ENCODE measurements at regions not wholly inside any gene's neighbourhood (a gene's known extent, or its start where the extent isn't known, plus 50 kb on each side); places are given as distances from the start of the nearest gene placed in this dataset.

GRCh38 chr21:35838987-35839763, 221.2 kb downstream of the SETD4 start:
- FAIRE-seq (no peak), DNase-seq (ENCODE audit: insufficient read length, low spot score) (no peak)
- TF ChIP-seq POLR2A (IDR thresholded peaks at IDR 0.05; ENCODE audit: low read depth, low read length) = no peak

DNA sequence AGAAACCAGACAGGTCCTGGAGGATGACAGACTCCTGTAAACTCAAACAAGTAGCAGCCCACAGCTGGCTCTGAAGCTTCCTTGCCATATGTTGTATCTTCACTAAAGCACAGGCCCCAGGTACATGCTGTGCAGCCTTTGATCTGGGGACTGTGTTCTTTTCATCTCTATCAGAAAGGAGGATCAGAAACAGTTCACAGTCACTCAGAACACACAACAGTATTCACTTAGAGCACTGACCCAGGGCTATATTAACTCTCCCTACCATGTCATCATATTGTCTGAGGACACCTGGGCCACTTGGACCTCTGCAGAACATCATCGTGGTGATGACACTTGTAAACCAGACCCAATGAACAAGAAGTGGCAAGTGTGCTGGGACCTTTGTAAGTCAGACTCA, 222.0 kb downstream of the SETD4 start:
- DNase-seq (ENCODE audit: insufficient read length, low spot score) (no peak), FAIRE-seq (no peak)
- no peak for TF ChIP-seq POLR2A (IDR thresholded peaks at IDR 0.05; ENCODE audit: low read depth, low read length)

GRCh38 chr21:35833991-35834390, 226.3 kb downstream of the SETD4 start:
- no peak for FAIRE-seq
- no peak for TF ChIP-seq POLR2A (IDR thresholded peaks at IDR 0.05; ENCODE audit: low read depth, low read length)

GRCh38 chr21:35833388-35833787, 226.9 kb downstream of the SETD4 start:
- FAIRE-seq (no peak), DNase-seq (ENCODE audit: insufficient read length, low spot score) (no peak)
- no peak for TF ChIP-seq POLR2A (IDR thresholded peaks at IDR 0.05; ENCODE audit: low read depth, low read length)

More at GRCh38 chr21:35833991-35834390, 226.3 kb downstream of the SETD4 start:
- no peak for DNase-seq (ENCODE audit: insufficient read length, low spot score)

- DNase-seq (ENCODE audit: insufficient read length, low spot score) (no peak), FAIRE-seq (no peak)
- TF ChIP-seq POLR2A (IDR thresholded peaks at IDR 0.05; ENCODE audit: low read depth, low read length) = no peak
Measured at GRCh38 chr21:35831230-35831629, 229.1 kb downstream of the SETD4 start.

DNA sequence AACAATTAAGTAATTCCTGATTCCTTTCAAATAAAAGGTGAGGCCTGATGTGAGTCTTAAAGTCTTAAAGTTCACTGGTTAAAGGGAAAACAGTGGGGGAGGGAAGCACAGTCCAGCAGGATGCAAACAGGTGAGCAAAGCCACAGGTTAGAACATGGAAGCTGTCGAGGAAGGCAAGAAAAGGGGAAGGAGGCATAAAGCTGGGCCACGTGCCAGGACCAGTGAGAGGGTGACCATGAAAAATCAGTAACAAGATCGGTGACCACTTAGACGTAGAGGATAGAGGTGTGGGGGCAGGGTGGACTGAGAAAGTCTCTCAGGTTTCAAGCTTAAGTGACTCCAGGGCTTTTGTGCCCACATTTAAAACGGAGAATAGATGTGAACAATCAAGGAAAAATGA, 231.3 kb downstream of the SETD4 start:
- TF ChIP-seq POLR2A (IDR thresholded peaks at IDR 0.05; ENCODE audit: low read depth, low read length) = no peak
- no peak for FAIRE-seq
- DNase-seq (ENCODE audit: insufficient read length, low spot score) = no peak

DNA sequence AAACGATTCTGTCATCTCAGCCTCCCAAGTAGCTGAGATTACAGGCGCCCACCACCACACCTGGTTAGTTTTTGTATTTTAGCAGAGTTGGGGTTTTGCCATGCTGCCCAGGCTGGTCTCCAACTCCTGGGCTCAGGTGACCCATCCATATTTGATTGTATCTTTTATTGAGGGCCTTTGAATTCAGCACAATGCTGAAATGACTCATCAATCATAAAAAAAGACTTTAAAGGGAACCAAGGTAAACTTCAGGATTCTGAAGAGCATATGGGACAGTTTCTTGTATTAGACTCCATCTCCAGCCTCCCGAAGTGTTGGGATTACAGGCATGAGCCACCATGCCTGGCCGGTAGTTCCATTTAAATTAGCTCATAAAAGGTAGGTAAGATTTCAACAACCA, 232.2 kb downstream of the SETD4 start:
- FAIRE-seq (no peak), DNase-seq (ENCODE audit: insufficient read length, low spot score) (no peak)
- no peak for TF ChIP-seq POLR2A (IDR thresholded peaks at IDR 0.05; ENCODE audit: low read depth, low read length)

DNA sequence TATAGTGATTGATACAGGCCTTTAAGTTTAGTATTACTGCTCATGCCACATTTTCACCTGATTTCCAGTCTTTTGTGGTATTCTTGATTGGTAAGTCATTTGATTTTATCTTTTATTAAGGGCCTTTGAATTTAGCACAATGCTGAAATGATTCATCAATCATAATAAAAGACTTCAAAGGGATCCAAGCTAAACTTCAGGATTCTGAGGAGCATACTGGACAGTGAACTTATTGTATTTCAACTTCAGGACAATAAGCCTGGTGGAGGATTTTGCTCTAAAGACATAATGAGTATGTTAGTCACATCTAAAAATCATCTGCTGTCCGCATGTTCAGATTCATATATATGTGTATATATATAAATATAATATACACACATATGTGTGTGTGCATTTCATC, 233.3 kb downstream of the SETD4 start:
- TF ChIP-seq POLR2A (IDR thresholded peaks at IDR 0.05; ENCODE audit: low read depth, low read length) = no peak
- FAIRE-seq (no peak), DNase-seq (ENCODE audit: insufficient read length, low spot score) (no peak)

DNA sequence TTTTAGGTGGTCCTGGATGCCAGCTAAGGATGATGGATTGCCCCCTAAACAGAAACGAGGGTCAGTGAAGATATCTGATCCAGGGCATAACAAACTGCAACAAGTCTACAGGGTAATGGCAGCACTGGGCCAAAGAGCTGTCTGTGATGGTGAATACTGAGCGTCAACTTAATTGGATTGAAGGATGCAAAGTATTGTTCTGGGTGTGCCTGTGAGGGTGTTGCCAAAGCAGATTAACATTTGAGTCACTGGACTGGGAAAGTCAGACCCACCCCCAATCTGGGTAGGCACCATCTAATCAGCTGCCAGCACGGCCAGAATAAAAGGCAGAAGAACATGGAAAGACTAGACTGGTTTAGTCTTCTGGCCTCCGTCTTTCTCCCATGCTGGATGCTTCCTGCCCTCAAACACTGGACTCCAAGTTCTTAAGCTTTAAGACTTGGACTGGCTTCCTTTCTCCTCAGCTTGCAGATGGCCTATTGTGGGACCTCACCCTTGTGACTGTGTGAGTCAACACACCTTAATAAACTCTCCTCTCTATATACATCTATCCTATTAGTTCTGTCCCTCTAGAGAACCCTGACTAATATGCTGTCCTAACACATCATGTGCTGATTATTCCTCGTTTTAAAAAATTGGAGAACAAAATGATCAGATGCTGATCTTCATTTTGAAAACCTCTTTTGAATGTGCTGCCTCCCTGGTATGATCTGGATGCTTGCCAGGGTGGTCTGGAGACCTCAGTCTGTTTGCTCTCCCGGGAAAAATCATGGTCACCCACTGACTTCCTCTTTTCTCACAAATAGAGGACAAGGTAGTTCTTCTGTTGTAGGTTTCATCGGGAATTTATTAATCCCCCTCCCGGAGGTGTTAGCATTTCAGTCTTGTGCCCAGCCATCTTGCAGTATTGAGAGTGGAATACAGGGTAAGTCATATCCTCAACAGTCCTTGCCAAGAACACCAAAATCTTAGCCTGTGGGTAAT, 234.7 kb downstream of the SETD4 start:
- FAIRE-seq = no peak
- TF ChIP-seq POLR2A (IDR thresholded peaks at IDR 0.05; ENCODE audit: low read depth, low read length) = no peak
- no peak for DNase-seq (ENCODE audit: insufficient read length, low spot score)

DNA sequence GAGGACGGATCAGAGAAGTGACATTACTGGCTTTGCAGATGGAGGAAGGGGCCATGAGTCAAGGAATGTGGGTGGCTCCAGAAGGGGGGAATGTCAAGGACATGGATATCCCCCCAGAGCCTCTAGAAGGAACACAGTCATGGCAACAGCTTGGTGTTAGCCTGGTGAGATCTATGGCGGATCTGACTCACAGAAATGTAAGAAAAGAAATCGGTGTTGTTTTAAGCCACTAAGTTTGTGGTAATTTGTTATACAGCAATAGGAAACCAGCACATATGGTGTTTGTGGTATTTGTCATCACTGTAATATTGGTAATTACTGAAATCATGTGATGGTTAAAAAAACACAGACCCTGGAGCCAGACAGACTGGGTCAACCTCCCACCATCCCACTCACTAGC, 236.2 kb downstream of the SETD4 start:
- DNase-seq (ENCODE audit: insufficient read length, low spot score) (no peak), FAIRE-seq (no peak)
- TF ChIP-seq POLR2A (IDR thresholded peaks at IDR 0.05; ENCODE audit: low read depth, low read length) = no peak

GRCh38 chr21:35819134-35819533, 241.2 kb downstream of the SETD4 start:
- DNase-seq (ENCODE audit: insufficient read length, low spot score) (no peak), FAIRE-seq (no peak)
- no peak for TF ChIP-seq POLR2A (IDR thresholded peaks at IDR 0.05; ENCODE audit: low read depth, low read length)

DNA sequence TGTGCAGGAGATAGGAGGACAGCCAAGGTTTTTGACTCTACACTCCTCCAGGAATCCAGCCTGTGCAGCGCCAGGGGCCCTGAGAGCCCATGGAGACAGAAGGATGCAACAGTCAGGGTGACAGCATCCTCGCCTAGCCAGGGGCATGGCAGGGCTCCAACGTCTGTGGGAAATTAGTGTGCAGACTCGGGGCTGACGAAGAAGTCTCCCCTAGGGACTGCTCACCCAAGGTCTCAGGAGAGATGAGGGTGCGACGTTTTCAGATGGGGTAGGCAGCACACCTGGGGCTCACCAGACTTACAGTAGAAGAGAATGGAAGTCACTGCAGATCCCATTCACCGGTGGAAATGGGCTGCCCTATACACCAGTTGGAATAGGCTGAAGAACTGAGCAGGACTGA, 241.7 kb downstream of the SETD4 start:
- no peak for FAIRE-seq

GRCh38 chr21:35814858-35815619, 245.3 kb downstream of the SETD4 start:
- DNase-seq (ENCODE audit: insufficient read length, low spot score) (no peak), FAIRE-seq (no peak)
- no peak for TF ChIP-seq POLR2A (IDR thresholded peaks at IDR 0.05; ENCODE audit: low read depth, low read length)

More for the DNA sequence above, 241.7 kb downstream of the SETD4 start:
- no peak for TF ChIP-seq POLR2A (IDR thresholded peaks at IDR 0.05; ENCODE audit: low read depth, low read length)
- no peak for DNase-seq (ENCODE audit: insufficient read length, low spot score)

DNA sequence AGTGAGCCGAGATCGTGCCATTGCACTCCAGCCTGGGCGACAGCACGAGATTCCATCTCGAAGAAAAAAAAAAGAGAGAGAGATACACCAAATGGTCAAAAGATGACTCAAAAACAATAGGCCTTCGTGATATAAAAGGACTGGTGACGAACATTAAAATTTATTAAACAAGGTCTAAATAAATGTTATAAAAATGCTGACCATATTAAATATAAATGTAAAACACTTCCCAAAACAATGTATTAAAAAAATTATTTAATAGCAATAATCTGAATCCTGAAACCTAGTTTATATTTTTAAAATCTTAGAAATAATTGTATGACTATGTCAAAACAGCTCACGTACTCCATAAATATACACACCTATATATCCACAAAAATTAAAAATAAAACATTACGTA, 247.6 kb downstream of the SETD4 start:
- no peak for TF ChIP-seq POLR2A (IDR thresholded peaks at IDR 0.05; ENCODE audit: low read depth, low read length)
- no peak for FAIRE-seq
- no peak for DNase-seq (ENCODE audit: insufficient read length, low spot score)
